GM12878 (cell line): ENCODE measurements at regions not wholly inside any gene's neighbourhood (a gene's known extent, or its start where the extent isn't known, plus 50 kb on each side); places are given as distances from the start of the nearest gene placed in this dataset.

Source experiments
- ATAC-seq: fragments of 200-7000 bp; cut with Tn5 transposase; 3 replicates; pipeline ENCODE4 v1.9.1; 2020; ENCODE audit warnings: mild to moderate bottlenecking, moderate library complexity
- BruUV-seq: library from RNA; stranded (reverse); fragments of 400-500 nt; replicated peaks from 2 replicates; lab custom pipeline; 2021; lab: Mats Ljungman, UMichigan
- CTCF ChIA-PET: fragments of 300-600 bp; sonication (Branson Sonifier 250); formaldehyde crosslinking; extraction: SDS; loops from one replicate; lab custom pipeline; 2021; ENCODE audit warnings: inconsistent platforms; lab: Yijun Ruan, JAX
- POLR2A ChIA-PET: fragments of 350-600 bp; formaldehyde crosslinking; extraction: SDS; loops from one replicate; lab custom pipeline; 2021; ENCODE audit warnings: inconsistent platforms; lab: Charles Lee
- RAD21 ChIA-PET: fragments of 300-600 bp; sonication (Branson Sonifier 250); formaldehyde crosslinking; loops from one replicate; lab custom pipeline; 2023; ENCODE audit warnings: antibody characterized with exemption; ENCODE audit not compliant: unreplicated experiment; lab: Charles Lee
- SMC1A ChIA-PET: fragments of 300-600 bp; sonication (Branson Sonifier 250); formaldehyde crosslinking; loops from one replicate; lab custom pipeline; 2023; ENCODE audit not compliant: unreplicated experiment, uncharacterized antibody; lab: Charles Lee
- DNase-seq: peaks from one replicate; pipeline ENCODE4 v3.0.0-alpha.2; 2011; ENCODE audit warnings: low read depth, low spot score
- FAIRE-seq: peaks from 3 replicates; lab custom pipeline; 2011; peaks lifted over from hg19 to GRCh38; lab: Jason Lieb, UNC
- H2AFZ ChIP-seq: 2 replicates; pipeline ENCODE4 v1.6.0; 2011; ENCODE audit warnings: low read depth, low read length, control low read depth; ENCODE audit not compliant: control insufficient read depth
- H3K27ac ChIP-seq: 2 replicates; pipeline ENCODE4 v1.5.1; 2011; ENCODE audit warnings: control low read depth; ENCODE audit not compliant: control insufficient read depth, insufficient read depth
- H3K27me3 ChIP-seq, 2 experiments: replicated peaks in 1 of 2; 2 replicates each; pipeline versions ENCODE4 v1.6.0 to v1.6.1; 2011; ENCODE audit warnings: low read length in 1 of 2; ENCODE audit not compliant: control insufficient read depth in 2 of 2, insufficient read depth in 2 of 2
- H3K36me3 ChIP-seq, 2 experiments: 2 replicates each; pipeline ENCODE4 v1.5.1; 2011; ENCODE audit warnings: low read length in 1 of 2; ENCODE audit not compliant: control insufficient read depth in 2 of 2, insufficient read depth in 2 of 2
- H3K4me1 ChIP-seq: 2 replicates; pipeline ENCODE4 v1.6.1; 2011; ENCODE audit warnings: mild to moderate bottlenecking, low read length, moderate library complexity, mixed read lengths; ENCODE audit not compliant: control insufficient read depth, insufficient read depth
- H3K4me2 ChIP-seq: 2 replicates; pipeline ENCODE4 v1.6.0; 2011; ENCODE audit warnings: control low read depth; ENCODE audit not compliant: control insufficient read depth, insufficient read depth
- H3K4me3 ChIP-seq: fragments of 200-600 bp; sonication (generic); 2 replicates; pipeline ENCODE4 v1.5.1; 2016
- H3K79me2 ChIP-seq: 2 replicates; pipeline ENCODE4 v1.6.0; 2011; ENCODE audit warnings: low read length; ENCODE audit not compliant: control insufficient read depth, insufficient read depth
- H3K9ac ChIP-seq: 2 replicates; pipeline ENCODE4 v1.8.0; 2011; ENCODE audit warnings: low read length, control low read depth, mixed read lengths; ENCODE audit not compliant: control insufficient read depth, insufficient read depth
- H3K9me3 ChIP-seq: replicated peaks from 3 replicates; pipeline ENCODE4 v1.5.1; 2011; ENCODE audit warnings: mild to moderate bottlenecking, low read length; ENCODE audit not compliant: control insufficient read depth, insufficient read depth
- H4K20me1 ChIP-seq: 2 replicates; pipeline ENCODE4 v1.6.0; 2011; ENCODE audit not compliant: control insufficient read depth, insufficient read depth
- ASH2L ChIP-seq: fragments of 300-600, 200-600 bp; sonication (generic); IDR thresholded peaks from 2 replicates; pipeline ENCODE4 v1.6.1; 2017; ENCODE audit warnings: low read depth, mild to moderate bottlenecking, borderline replicate concordance
- BRCA1 ChIP-seq: IDR thresholded peaks from 2 replicates; pipeline ENCODE4 v1.6.1; 2011; ENCODE audit warnings: low read depth, low read length, improper control_type of control experiment
- CEBPZ ChIP-seq: fragments of 150-350 bp; IDR thresholded peaks from 2 replicates; pipeline ENCODE4 v1.6.1; 2016; ENCODE audit warnings: low read depth, low read length
- HCFC1 ChIP-seq: fragments of 150-350 bp; IDR thresholded peaks from 2 replicates; pipeline ENCODE4 v1.6.1; 2014; ENCODE audit warnings: low read length
- JUND ChIP-seq: IDR thresholded peaks from 2 replicates; pipeline ENCODE4 v1.6.1; 2012; ENCODE audit warnings: low read depth, mild to moderate bottlenecking, low read length, improper control_type of control experiment, moderate library complexity
- TCF3 ChIP-seq: IDR thresholded peaks from 2 replicates; pipeline ENCODE4 v1.6.1; 2012; ENCODE audit warnings: low read depth, mild to moderate bottlenecking, low read length, borderline replicate concordance; ENCODE audit not compliant: insufficient read depth
- ZNF622 ChIP-seq: fragments of 450-650 bp; IDR thresholded peaks from 2 replicates; pipeline ENCODE4 v1.6.1; 2017; ENCODE audit warnings: mild to moderate bottlenecking, inconsistent platforms
- ZSCAN29 ChIP-seq: fragments of 450-650 bp; IDR thresholded peaks from 2 replicates; pipeline ENCODE4 v1.6.1; 2017; ENCODE audit warnings: mild to moderate bottlenecking, moderate library complexity
- WGBS: methylation state at CpG from one replicate; pipeline ENCODE4 v1.1.6; 2016; ENCODE audit warnings: low lambda C conversion rate; ENCODE audit not compliant: insufficient replicate concordance, insufficient coverage; ENCODE audit errors: missing lambda C conversion rate; 5-methylcytosine and 5-hydroxymethylcytosine counted together
- in situ Hi-C: fragments of 300-500 bp; cut with MboI; formaldehyde crosslinking; loops from 9 replicates; pipeline ENCODE4 v1.14.3; 2018; ENCODE audit warnings: mixed read lengths
- intact Hi-C: fragments of 100-400 bp; cut with micrococcal nuclease; formaldehyde crosslinking; loops from one replicate; pipeline ENCODE4 v1.14.2; 2022; ENCODE audit not compliant: unreplicated experiment

DNA sequence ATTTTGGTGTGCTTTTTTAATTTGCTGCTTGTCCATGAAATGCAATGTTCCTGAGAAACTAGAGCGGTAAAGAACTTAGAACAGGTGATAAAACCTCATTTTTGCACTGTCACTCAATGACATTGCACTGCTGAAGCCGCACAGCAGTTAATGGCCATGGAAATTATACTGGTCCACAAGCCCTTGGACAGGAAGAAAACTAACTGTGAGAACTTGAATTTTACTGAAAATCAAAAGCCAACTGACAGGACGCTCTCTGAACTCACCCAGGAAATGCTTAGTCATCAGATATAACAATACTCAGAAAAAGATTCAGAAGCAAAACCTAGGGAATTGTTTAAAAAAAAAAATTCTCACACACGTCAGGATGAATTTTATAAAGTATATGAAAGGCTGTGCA, 246.4 kb upstream of the SLC7A11 start:
- Histone ChIP-seq H3K36me3 (no peaks in the 10 kb centered on the region), H3K4me2 (no peak overlapping the region), H3K27me3 (no peaks in the 10 kb centered on the region), H3K9ac (no peak overlapping the region), H4K20me1 (no peaks in the 10 kb centered on the region), H2AFZ (no peak overlapping the region), H3K4me1 (no peaks in the 10 kb centered on the region), H3K4me3 (no peak overlapping the region), H3K9me3 (no peaks in the 10 kb centered on the region), H3K27ac (no peak overlapping the region), H3K79me2 (no peaks in the 10 kb centered on the region)
- in situ Hi-C loops = no loop called here
- no peak for ATAC-seq
- TF ChIP-seq BRCA1 (no peak), HCFC1 (no peak), ZSCAN29 (no peak), CEBPZ (no peak), ASH2L (no peak), ZNF622 (no peak), TCF3 (no peak), JUND (no peak)
- DNase-seq = no peak
- ChIA-PET SMC1A (interaction anchor here (1.0 to 1.5 kb wide), 3 partner anchors 11 to 398 kb away, joined by 3 to 4 read pairs (median 4); no protein-coding TSS in a partner anchor), RAD21 (no interaction called here), CTCF (interaction anchor here (0.8 kb wide), 1 partner anchor 25 kb away, joined by 3 read pairs; no protein-coding TSS in a partner anchor), POLR2A (no interaction called here)
- FAIRE-seq = no peak
- no TSS peak for BruUV-seq
- intact Hi-C loops = no loop called here
- 30% methylated on average over 4 of the region's 4 CpGs for WGBS
